ENCODE measurements at regions not wholly inside any gene's neighbourhood (a gene's known extent, or its start where the extent isn't known, plus 50 kb on each side); places are given as distances from the start of the nearest gene placed in this dataset.
A peak's percentile ranks its signal among the peaks of the same experiment; 100 is the strongest.
"Not testable (repeated sequence)": the region's sequence is repeated elsewhere in the genome, so short reads cannot be mapped to it uniquely, and the experiment has no call there.

GRCh38 chr10:71081912-71082311 lies 130.5 kb upstream of the UNC5B start:
- no peak for DNase-seq (ENCODE audit: low read depth in 2 of 3, low spot score in 1 of 3)

- no peak for DNase-seq (ENCODE audit: low read depth in 2 of 3, low spot score in 1 of 3)
These were observed 129.2 kb upstream of the UNC5B start for GRCh38 chr10:71082960-71083715.

GRCh38 chr10:71083716-71083975 lies 128.7 kb upstream of the UNC5B start:
- DNase-seq (ENCODE audit: low read depth in 2 of 3, low spot score in 1 of 3): no peak

- DNase-seq (ENCODE audit: low read depth in 2 of 3, low spot score in 1 of 3): no peak
These were observed 128.1 kb upstream of the UNC5B start for GRCh38 chr10:71084061-71084817.

GRCh38 chr10:71084818-71085126 lies 127.6 kb upstream of the UNC5B start:
- DNase-seq (ENCODE audit: low read depth in 2 of 3, low spot score in 1 of 3): no peak

- no peak for DNase-seq (ENCODE audit: low read depth in 2 of 3, low spot score in 1 of 3)
These were observed 126.5 kb upstream of the UNC5B start for GRCh38 chr10:71085689-71086438.

- DNase-seq (ENCODE audit: low read depth in 2 of 3, low spot score in 1 of 3): no peak
These were observed 125.8 kb upstream of the UNC5B start for GRCh38 chr10:71086439-71087080.

GRCh38 chr10:71087622-71088021 lies 124.7 kb upstream of the UNC5B start:
- DNase-seq (ENCODE audit: low read depth in 2 of 3, low spot score in 1 of 3): no peak

- DNase-seq (ENCODE audit: low read depth in 2 of 3, low spot score in 1 of 3): no peak
These were observed 124.3 kb upstream of the UNC5B start for GRCh38 chr10:71088054-71088453.

- DNase-seq (ENCODE audit: low read depth in 2 of 3, low spot score in 1 of 3): not testable (repeated sequence)
These were observed 123.8 kb upstream of the UNC5B start for GRCh38 chr10:71088578-71088977.

- DNase-seq (ENCODE audit: low read depth in 2 of 3, low spot score in 1 of 3): no peak
These were observed 123.2 kb upstream of the UNC5B start for GRCh38 chr10:71089162-71089561.

GRCh38 chr10:71090330-71090729 lies 122.0 kb upstream of the UNC5B start:
- DNase-seq (ENCODE audit: low read depth in 2 of 3, low spot score in 1 of 3): no peak

GRCh38 chr10:71090801-71091200 lies 121.6 kb upstream of the UNC5B start:
- DNase-seq (ENCODE audit: low read depth in 2 of 3, low spot score in 1 of 3): no peak

GRCh38 chr10:71092812-71093401 lies 119.5 kb upstream of the UNC5B start:
- no peak for DNase-seq (ENCODE audit: low read depth in 2 of 3, low spot score in 1 of 3)

- DNase-seq (ENCODE audit: low read depth in 2 of 3, low spot score in 1 of 3): no peak
These were observed 118.8 kb upstream of the UNC5B start for GRCh38 chr10:71093531-71093930.

- DNase-seq (ENCODE audit: low read depth in 2 of 3, low spot score in 1 of 3): peak in 2 of 3 donors; percentile 16 to 34
These were observed 117.5 kb upstream of the UNC5B start for GRCh38 chr10:71094712-71095390.

- no peak for DNase-seq (ENCODE audit: low read depth in 2 of 3, low spot score in 1 of 3)
These were observed 112.5 kb upstream of the UNC5B start for GRCh38 chr10:71099731-71100361.

GRCh38 chr10:71103961-71104360 lies 108.4 kb upstream of the UNC5B start:
- no peak for DNase-seq (ENCODE audit: low read depth in 2 of 3, low spot score in 1 of 3)

GRCh38 chr10:71106151-71106550 lies 106.2 kb upstream of the UNC5B start:
- DNase-seq (ENCODE audit: low read depth in 2 of 3, low spot score in 1 of 3): not testable (repeated sequence)

GRCh38 chr10:71107117-71107516 lies 105.3 kb upstream of the UNC5B start:
- not testable (repeated sequence) for DNase-seq (ENCODE audit: low read depth in 2 of 3, low spot score in 1 of 3)

Data from stimulated activated CD4-positive, alpha-beta T cell treated with anti-CD3 and anti-CD28 coated beads, Interleukin-12 subunit alpha, Interleukin-12 subunit beta, amount 100 ng/mL, for 48 hours (primary cell).